ENCODE measurements at regions not wholly inside any gene's neighbourhood (a gene's known extent, or its start where the extent isn't known, plus 50 kb on each side); places are given as distances from the start of the nearest gene placed in this dataset.
A peak's percentile ranks its signal among the peaks of the same experiment; 100 is the strongest.

DNA sequence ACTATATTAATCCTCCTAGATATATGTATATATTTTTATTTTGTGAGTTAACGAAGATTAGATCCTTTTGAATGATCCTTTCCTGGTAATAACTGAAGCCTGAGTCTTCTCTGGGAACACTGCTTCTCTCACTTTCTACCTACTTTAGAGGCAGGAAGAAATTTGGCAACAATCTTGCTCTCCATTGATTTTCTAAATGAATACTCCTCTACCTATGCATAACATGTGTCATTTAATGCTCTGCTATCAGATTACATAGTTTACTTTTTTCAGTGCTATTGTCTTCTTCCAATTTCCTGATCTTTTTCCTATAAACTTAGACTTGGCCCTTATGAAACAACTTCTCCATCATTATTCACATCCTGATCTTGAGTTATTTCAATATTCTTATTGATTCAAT, 60.4 kb upstream of the PDHA2 start:
- no peaks in the 10 kb centered on the region for H3K27me3 Mint-ChIP-seq (ENCODE audit: insufficient read depth, low read depth, poor library complexity)
- Histone ChIP-seq H3K27ac (ENCODE audit: low read depth) (no peak overlapping the region), H3K9me2 (ENCODE audit: insufficient read depth) (0 out of 2 replicates have a peak, but pooled peaks cover 2% of the 10 kb centered on the region), H3K4me3 (no peak overlapping the region), H3K4me1 (ENCODE audit: insufficient read depth) (no peaks in the 10 kb centered on the region), H3K4me2 (no peak overlapping the region), H3F3A (replicated peaks; ENCODE audit: low read depth) (no peaks in the 10 kb centered on the region), H3K79me2 (replicated peaks; ENCODE audit: insufficient read depth) (no peaks in the 10 kb centered on the region), H3K36me3 (ENCODE audit: insufficient read depth) (no peaks in the 10 kb centered on the region), H2AFZ (peak overlapping the region; percentile 61), H3K27me3 (ENCODE audit: insufficient read depth) (no peaks in the 10 kb centered on the region), H4K20me1 (replicated peaks; ENCODE audit: insufficient read depth) (no peaks in the 10 kb centered on the region)
- ATAC-seq (no peak), DNase-seq (ENCODE audit: low spot score) (no peak)
- H3K27ac Mint-ChIP-seq: no peak overlapping the region
- TF ChIP-seq EZH2phosphoT487 (IDR thresholded peaks at IDR 0.05; ENCODE audit: unreplicated experiment) (no peak), NANOG (IDR thresholded peaks at IDR 0.05; ENCODE audit: borderline replicate concordance) (no peak), JUNB (IDR thresholded peaks at IDR 0.05; ENCODE audit: unreplicated experiment) (no peak), POLR2AphosphoS5 (IDR thresholded peaks at IDR 0.05; ENCODE audit: low read depth) (no peak), ZNF114 (CRISPR knock-in tag; IDR thresholded peaks at IDR 0.05) (no peak), EZH2 (IDR thresholded peaks at IDR 0.05; ENCODE audit: low read depth, unreplicated experiment) (no peak), STAT1 (IDR thresholded peaks at IDR 0.05; ENCODE audit: unreplicated experiment) (no peak), ZNF331 (CRISPR knock-in tag; IDR thresholded peaks at IDR 0.05; ENCODE audit: low read depth) (no peak), CREB1 (CRISPR knock-in tag; IDR thresholded peaks at IDR 0.05; ENCODE audit: low read depth) (no peak)
- TF ChIP-seq, protein P1, sequence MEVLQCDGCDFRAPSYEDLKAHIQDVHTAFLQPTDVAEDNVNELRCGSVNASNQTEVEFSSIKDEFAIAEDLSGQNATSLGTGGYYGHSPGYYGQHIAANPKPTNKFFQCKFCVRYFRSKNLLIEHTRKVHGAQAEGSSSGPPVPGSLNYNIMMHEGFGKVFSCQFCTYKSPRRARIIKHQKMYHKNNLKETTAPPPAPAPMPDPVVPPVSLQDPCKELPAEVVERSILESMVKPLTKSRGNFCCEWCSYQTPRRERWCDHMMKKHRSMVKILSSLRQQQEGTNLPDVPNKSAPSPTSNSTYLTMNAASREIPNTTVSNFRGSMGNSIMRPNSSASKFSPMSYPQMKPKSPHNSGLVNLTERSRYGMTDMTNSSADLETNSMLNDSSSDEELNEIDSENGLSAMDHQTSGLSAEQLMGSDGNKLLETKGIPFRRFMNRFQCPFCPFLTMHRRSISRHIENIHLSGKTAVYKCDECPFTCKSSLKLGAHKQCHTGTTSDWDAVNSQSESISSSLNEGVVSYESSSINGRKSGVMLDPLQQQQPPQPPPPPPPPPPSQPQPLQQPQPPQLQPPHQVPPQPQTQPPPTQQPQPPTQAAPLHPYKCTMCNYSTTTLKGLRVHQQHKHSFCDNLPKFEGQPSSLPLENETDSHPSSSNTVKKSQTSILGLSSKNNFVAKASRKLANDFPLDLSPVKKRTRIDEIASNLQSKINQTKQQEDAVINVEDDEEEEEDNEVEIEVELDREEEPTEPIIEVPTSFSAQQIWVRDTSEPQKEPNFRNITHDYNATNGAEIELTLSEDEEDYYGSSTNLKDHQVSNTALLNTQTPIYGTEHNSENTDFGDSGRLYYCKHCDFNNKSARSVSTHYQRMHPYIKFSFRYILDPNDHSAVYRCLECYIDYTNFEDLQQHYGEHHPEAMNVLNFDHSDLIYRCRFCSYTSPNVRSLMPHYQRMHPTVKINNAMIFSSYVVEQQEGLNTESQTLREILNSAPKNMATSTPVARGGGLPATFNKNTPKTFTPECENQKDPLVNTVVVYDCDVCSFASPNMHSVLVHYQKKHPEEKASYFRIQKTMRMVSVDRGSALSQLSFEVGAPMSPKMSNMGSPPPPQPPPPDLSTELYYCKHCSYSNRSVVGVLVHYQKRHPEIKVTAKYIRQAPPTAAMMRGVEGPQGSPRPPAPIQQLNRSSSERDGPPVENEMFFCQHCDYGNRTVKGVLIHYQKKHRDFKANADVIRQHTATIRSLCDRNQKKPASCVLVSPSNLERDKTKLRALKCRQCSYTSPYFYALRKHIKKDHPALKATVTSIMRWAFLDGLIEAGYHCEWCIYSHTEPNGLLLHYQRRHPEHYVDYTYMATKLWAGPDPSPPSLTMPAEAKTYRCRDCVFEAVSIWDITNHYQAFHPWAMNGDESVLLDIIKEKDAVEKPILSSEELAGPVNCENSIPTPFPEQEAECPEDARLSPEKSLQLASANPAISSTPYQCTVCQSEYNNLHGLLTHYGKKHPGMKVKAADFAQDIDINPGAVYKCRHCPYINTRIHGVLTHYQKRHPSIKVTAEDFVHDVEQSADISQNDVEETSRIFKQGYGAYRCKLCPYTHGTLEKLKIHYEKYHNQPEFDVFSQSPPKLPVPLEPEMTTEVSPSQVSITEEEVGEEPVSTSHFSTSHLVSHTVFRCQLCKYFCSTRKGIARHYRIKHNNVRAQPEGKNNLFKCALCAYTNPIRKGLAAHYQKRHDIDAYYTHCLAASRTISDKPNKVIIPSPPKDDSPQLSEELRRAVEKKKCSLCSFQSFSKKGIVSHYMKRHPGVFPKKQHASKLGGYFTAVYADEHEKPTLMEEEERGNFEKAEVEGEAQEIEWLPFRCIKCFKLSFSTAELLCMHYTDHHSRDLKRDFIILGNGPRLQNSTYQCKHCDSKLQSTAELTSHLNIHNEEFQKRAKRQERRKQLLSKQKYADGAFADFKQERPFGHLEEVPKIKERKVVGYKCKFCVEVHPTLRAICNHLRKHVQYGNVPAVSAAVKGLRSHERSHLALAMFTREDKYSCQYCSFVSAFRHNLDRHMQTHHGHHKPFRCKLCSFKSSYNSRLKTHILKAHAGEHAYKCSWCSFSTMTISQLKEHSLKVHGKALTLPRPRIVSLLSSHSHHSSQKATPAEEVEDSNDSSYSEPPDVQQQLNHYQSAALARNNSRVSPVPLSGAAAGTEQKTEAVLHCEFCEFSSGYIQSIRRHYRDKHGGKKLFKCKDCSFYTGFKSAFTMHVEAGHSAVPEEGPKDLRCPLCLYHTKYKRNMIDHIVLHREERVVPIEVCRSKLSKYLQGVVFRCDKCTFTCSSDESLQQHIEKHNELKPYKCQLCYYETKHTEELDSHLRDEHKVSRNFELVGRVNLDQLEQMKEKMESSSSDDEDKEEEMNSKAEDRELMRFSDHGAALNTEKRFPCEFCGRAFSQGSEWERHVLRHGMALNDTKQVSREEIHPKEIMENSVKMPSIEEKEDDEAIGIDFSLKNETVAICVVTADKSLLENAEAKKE (CRISPR knock-in tag; IDR thresholded peaks at IDR 0.05): no peak
- TF ChIP-seq, protein P2, sequence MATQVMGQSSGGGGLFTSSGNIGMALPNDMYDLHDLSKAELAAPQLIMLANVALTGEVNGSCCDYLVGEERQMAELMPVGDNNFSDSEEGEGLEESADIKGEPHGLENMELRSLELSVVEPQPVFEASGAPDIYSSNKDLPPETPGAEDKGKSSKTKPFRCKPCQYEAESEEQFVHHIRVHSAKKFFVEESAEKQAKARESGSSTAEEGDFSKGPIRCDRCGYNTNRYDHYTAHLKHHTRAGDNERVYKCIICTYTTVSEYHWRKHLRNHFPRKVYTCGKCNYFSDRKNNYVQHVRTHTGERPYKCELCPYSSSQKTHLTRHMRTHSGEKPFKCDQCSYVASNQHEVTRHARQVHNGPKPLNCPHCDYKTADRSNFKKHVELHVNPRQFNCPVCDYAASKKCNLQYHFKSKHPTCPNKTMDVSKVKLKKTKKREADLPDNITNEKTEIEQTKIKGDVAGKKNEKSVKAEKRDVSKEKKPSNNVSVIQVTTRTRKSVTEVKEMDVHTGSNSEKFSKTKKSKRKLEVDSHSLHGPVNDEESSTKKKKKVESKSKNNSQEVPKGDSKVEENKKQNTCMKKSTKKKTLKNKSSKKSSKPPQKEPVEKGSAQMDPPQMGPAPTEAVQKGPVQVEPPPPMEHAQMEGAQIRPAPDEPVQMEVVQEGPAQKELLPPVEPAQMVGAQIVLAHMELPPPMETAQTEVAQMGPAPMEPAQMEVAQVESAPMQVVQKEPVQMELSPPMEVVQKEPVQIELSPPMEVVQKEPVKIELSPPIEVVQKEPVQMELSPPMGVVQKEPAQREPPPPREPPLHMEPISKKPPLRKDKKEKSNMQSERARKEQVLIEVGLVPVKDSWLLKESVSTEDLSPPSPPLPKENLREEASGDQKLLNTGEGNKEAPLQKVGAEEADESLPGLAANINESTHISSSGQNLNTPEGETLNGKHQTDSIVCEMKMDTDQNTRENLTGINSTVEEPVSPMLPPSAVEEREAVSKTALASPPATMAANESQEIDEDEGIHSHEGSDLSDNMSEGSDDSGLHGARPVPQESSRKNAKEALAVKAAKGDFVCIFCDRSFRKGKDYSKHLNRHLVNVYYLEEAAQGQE (IDR thresholded peaks at IDR 0.05; ENCODE audit: unreplicated experiment): no peak
- TF ChIP-seq, protein P3, sequence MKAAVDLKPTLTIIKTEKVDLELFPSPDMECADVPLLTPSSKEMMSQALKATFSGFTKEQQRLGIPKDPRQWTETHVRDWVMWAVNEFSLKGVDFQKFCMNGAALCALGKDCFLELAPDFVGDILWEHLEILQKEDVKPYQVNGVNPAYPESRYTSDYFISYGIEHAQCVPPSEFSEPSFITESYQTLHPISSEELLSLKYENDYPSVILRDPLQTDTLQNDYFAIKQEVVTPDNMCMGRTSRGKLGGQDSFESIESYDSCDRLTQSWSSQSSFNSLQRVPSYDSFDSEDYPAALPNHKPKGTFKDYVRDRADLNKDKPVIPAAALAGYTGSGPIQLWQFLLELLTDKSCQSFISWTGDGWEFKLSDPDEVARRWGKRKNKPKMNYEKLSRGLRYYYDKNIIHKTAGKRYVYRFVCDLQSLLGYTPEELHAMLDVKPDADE (IDR thresholded peaks at IDR 0.05): no peak
- TF ChIP-seq, protein P4, sequence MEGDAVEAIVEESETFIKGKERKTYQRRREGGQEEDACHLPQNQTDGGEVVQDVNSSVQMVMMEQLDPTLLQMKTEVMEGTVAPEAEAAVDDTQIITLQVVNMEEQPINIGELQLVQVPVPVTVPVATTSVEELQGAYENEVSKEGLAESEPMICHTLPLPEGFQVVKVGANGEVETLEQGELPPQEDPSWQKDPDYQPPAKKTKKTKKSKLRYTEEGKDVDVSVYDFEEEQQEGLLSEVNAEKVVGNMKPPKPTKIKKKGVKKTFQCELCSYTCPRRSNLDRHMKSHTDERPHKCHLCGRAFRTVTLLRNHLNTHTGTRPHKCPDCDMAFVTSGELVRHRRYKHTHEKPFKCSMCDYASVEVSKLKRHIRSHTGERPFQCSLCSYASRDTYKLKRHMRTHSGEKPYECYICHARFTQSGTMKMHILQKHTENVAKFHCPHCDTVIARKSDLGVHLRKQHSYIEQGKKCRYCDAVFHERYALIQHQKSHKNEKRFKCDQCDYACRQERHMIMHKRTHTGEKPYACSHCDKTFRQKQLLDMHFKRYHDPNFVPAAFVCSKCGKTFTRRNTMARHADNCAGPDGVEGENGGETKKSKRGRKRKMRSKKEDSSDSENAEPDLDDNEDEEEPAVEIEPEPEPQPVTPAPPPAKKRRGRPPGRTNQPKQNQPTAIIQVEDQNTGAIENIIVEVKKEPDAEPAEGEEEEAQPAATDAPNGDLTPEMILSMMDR (conservative IDR thresholded peaks at IDR 0.05; ENCODE audit: low read depth in 2 of 2): no peak
- peaks cover 3% of the 10 kb centered on the region; the same call in 2 of the 3 replicates for H3K4me1 Mint-ChIP-seq
- peaks cover 2% of the 10 kb centered on the region; the same call in 2 of the 3 replicates for H3K9me3 Mint-ChIP-seq
- no peaks in the 10 kb centered on the region for H3K36me3 Mint-ChIP-seq (ENCODE audit: low read depth)
- H3K4me3 Mint-ChIP-seq: no peak overlapping the region
